GM10266 (cell line): ENCODE measurements at regions not wholly inside any gene's neighbourhood (a gene's known extent, or its start where the extent isn't known, plus 50 kb on each side); places are given as distances from the start of the nearest gene placed in this dataset.

ENCODE experiments used
- DNase-seq: peaks from one replicate; pipeline ENCODE4 v3.0.0; 2012; ENCODE audit errors: extremely low spot score
- CTCF ChIP-seq: IDR thresholded peaks from 2 replicates; pipeline ENCODE4 v1.5.1; 2012; ENCODE audit warnings: mild to moderate bottlenecking, low read depth; ENCODE audit not compliant: control insufficient read depth, insufficient read depth; ENCODE audit errors: missing control alignments

- no peak for TF ChIP-seq CTCF
- no peak for DNase-seq
These were observed 1151.0 kb downstream of the DIAPH3 start for GRCh38 chr13:59012731-59013130.

GRCh38 chr13:59016250-59016649 is 1147.5 kb downstream of the DIAPH3 start:
- no peak for DNase-seq
- TF ChIP-seq CTCF = no peak

GRCh38 chr13:59024434-59024833 is 1139.3 kb downstream of the DIAPH3 start:
- DNase-seq = no peak

GRCh38 chr13:59034198-59034597 is 1129.5 kb downstream of the DIAPH3 start:
- DNase-seq = no peak
- TF ChIP-seq CTCF = no peak

More at GRCh38 chr13:59024434-59024833, 1139.3 kb downstream of the DIAPH3 start:
- no peak for TF ChIP-seq CTCF

- DNase-seq = no peak
- no peak for TF ChIP-seq CTCF
These were observed 1124.9 kb downstream of the DIAPH3 start for GRCh38 chr13:59038824-59039223.

GRCh38 chr13:59043016-59043415 is 1120.7 kb downstream of the DIAPH3 start:
- TF ChIP-seq CTCF = no peak
- no peak for DNase-seq

GRCh38 chr13:59047546-59047945 is 1116.2 kb downstream of the DIAPH3 start:
- no peak for DNase-seq
- TF ChIP-seq CTCF = no peak
